GM18498 (cell line): ENCODE measurements at regions not wholly inside any gene's neighbourhood (a gene's known extent, or its start where the extent isn't known, plus 50 kb on each side); places are given as distances from the start of the nearest gene placed in this dataset.
"Not testable (repeated sequence)": the region's sequence is repeated elsewhere in the genome, so short reads cannot be mapped to it uniquely, and the experiment has no call there.

ENCODE experiments used
- ATAC-seq: cut with Tn5 transposase; IDR thresholded peaks from one replicate; pipeline ENCODE4 v1.9.1; 2021; ENCODE audit warnings: mild to moderate bottlenecking, moderate library complexity; ENCODE audit not compliant: unreplicated experiment

GRCh38 chr6:148602136-148602535 is 144.7 kb upstream of the UST start:
- ATAC-seq, result no peak

- no peak for ATAC-seq
These were observed 138.5 kb upstream of the UST start for GRCh38 chr6:148608199-148608951.

- ATAC-seq, result no peak
These were observed 135.6 kb upstream of the UST start for GRCh38 chr6:148611213-148611612.

GRCh38 chr6:148612043-148612442 is 134.8 kb upstream of the UST start:
- no peak for ATAC-seq

GRCh38 chr6:148614602-148615001 is 132.2 kb upstream of the UST start:
- no peak for ATAC-seq

- no peak for ATAC-seq
These were observed 130.0 kb upstream of the UST start for GRCh38 chr6:148616841-148617240.

GRCh38 chr6:148617530-148617929 is 129.3 kb upstream of the UST start:
- no peak for ATAC-seq

- no peak for ATAC-seq
These were observed 126.9 kb upstream of the UST start for GRCh38 chr6:148619891-148620290.

- ATAC-seq, result peak; percentile 70
These were observed 126.1 kb upstream of the UST start for GRCh38 chr6:148620579-148621298.

- no peak for ATAC-seq
These were observed 121.2 kb upstream of the UST start for GRCh38 chr6:148625609-148626008.

GRCh38 chr6:148628251-148628650 is 118.6 kb upstream of the UST start:
- no peak for ATAC-seq

GRCh38 chr6:148629181-148629580 is 117.6 kb upstream of the UST start:
- peak; percentile 21 for ATAC-seq

- peak; percentile 78 for ATAC-seq
These were observed 117.0 kb upstream of the UST start for GRCh38 chr6:148629592-148630465.

- no peak for ATAC-seq
These were observed 111.6 kb upstream of the UST start for GRCh38 chr6:148635070-148635743.

- not testable (repeated sequence) for ATAC-seq
These were observed 105.0 kb upstream of the UST start for GRCh38 chr6:148641836-148642235.

- ATAC-seq, result not testable (repeated sequence)
These were observed 103.6 kb upstream of the UST start for GRCh38 chr6:148643208-148643607.

- ATAC-seq, result not testable (repeated sequence)
These were observed 101.8 kb upstream of the UST start for GRCh38 chr6:148645049-148645448.

- ATAC-seq, result no peak
These were observed 97.9 kb upstream of the UST start for GRCh38 chr6:148648754-148649453.

GRCh38 chr6:148649454-148649963 is 97.3 kb upstream of the UST start:
- ATAC-seq, result peak; percentile 50

GRCh38 chr6:148650941-148651505 is 95.8 kb upstream of the UST start:
- ATAC-seq, result no peak
